WERI-Rb-1 (cell line): ENCODE measurements at regions not wholly inside any gene's neighbourhood (a gene's known extent, or its start where the extent isn't known, plus 50 kb on each side); places are given as distances from the start of the nearest gene placed in this dataset.
"Not testable (repeated sequence)": the region's sequence is repeated elsewhere in the genome, so short reads cannot be mapped to it uniquely, and the experiment has no call there.

Experiments used
- DNase-seq: peaks from one replicate; pipeline ENCODE4 v3.0.0-alpha.2; 2020
- H3K27ac ChIP-seq: fragments of 250-450 bp; sonication (Bioruptor Pico); 2 replicates; pipeline ENCODE4 v1.5.1; 2020; ENCODE audit warnings: mild to moderate bottlenecking, moderate library complexity
- H3K27me3 ChIP-seq: fragments of 250-450 bp; sonication (Bioruptor Pico); 2 replicates; pipeline ENCODE4 v1.5.1; 2021; ENCODE audit warnings: mild to moderate bottlenecking, low read depth, moderate library complexity; ENCODE audit not compliant: insufficient read depth, severe bottlenecking
- H3K36me3 ChIP-seq: fragments of 250-450 bp; sonication (Bioruptor Pico); 2 replicates; pipeline ENCODE4 v1.5.1; 2020; ENCODE audit warnings: mild to moderate bottlenecking, moderate library complexity
- H3K4me3 ChIP-seq: 2 replicates; pipeline ENCODE4 v1.5.1; 2011; ENCODE audit warnings: low read depth, mild to moderate bottlenecking, control low read depth, low read length
- H3K9me3 ChIP-seq: fragments of 250-450 bp; sonication (Bioruptor Pico); 2 replicates; pipeline ENCODE4 v1.5.1; 2021; ENCODE audit warnings: mild to moderate bottlenecking, moderate library complexity; ENCODE audit not compliant: severe bottlenecking
- TF ChIP-seq, protein P1 (sequence below): IDR thresholded peaks from 2 replicates; pipeline ENCODE4 v1.5.1; 2011; ENCODE audit warnings: low read depth, mild to moderate bottlenecking, control low read depth, inconsistent platforms, low read length

DNA sequence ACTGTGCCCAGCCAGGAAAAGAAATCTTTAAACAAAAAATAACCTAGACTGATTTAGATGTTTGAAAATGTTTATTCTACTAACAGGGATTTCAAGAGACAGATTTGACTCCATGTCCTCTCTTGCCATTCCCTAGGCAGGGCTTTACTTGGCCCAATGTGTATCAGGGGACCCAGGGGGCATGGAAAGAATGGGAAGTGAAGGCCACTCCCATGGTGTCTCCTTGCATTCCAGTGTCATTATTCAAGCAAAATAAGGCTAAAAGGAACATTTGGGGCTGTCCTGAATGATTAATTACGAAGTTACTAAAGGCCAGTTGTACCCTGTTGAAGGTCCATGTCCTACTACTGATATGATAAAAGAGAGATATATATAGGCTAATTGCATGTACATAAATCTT, 151.9 kb upstream of the ATF7IP start:
- Histone ChIP-seq H3K9me3 (no peaks in the 10 kb centered on the region), H3K27ac (no peak overlapping the region), H3K36me3 (no peaks in the 10 kb centered on the region), H3K4me3 (no peak overlapping the region), H3K27me3 (no peaks in the 10 kb centered on the region)
- DNase-seq, result no peak
- TF ChIP-seq, protein P1, sequence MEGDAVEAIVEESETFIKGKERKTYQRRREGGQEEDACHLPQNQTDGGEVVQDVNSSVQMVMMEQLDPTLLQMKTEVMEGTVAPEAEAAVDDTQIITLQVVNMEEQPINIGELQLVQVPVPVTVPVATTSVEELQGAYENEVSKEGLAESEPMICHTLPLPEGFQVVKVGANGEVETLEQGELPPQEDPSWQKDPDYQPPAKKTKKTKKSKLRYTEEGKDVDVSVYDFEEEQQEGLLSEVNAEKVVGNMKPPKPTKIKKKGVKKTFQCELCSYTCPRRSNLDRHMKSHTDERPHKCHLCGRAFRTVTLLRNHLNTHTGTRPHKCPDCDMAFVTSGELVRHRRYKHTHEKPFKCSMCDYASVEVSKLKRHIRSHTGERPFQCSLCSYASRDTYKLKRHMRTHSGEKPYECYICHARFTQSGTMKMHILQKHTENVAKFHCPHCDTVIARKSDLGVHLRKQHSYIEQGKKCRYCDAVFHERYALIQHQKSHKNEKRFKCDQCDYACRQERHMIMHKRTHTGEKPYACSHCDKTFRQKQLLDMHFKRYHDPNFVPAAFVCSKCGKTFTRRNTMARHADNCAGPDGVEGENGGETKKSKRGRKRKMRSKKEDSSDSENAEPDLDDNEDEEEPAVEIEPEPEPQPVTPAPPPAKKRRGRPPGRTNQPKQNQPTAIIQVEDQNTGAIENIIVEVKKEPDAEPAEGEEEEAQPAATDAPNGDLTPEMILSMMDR, result no peak

DNA sequence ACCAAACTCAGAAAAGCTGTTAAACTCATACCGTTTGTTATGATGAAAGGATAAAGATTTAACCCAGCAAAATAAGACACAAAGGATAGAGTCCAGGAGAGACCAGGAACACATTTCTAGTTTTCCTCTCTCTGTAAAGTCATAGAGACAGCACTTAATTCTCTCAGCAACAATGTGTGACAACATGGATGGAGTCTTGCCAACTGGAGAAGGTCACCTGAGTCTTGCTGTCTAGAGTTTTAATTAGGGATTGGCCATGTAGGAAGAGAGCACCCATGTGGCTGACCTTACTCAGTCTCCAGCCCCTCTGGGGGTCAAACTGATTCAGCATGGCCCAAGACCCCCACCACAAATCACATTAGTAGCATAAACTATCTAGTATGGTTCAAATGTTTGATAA, 151.0 kb upstream of the ATF7IP start:
- no peak overlapping the region for H3K27ac ChIP-seq
- TF ChIP-seq, protein P1, result no peak
- no peaks in the 10 kb centered on the region for H3K36me3 ChIP-seq
- no peak for DNase-seq
- no peak overlapping the region for H3K4me3 ChIP-seq
- H3K9me3 ChIP-seq, result no peaks in the 10 kb centered on the region
- H3K27me3 ChIP-seq, result no peaks in the 10 kb centered on the region

DNA sequence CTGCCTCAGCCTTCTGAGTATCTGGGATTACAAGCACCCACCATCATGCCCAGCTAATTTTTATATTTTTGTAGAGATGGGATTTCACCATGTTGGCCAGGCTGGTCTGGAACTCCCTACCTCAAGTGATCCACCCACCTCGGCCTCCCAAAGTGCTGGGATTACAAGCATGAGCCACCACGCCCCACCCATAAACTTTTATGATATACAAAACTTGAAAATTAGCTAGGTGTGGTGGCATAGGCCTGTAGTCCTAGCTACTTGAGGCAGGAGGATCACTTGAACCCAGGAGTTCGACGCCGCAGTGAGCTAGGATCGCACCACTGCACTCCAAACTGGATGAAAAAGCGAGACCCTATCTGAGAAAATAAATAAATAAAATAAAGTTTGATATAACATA, 149.5 kb upstream of the ATF7IP start:
- H3K27me3 ChIP-seq, H3K4me3 ChIP-seq, H3K36me3 ChIP-seq, H3K27ac ChIP-seq, DNase-seq, H3K9me3 ChIP-seq: not testable (repeated sequence)

DNA sequence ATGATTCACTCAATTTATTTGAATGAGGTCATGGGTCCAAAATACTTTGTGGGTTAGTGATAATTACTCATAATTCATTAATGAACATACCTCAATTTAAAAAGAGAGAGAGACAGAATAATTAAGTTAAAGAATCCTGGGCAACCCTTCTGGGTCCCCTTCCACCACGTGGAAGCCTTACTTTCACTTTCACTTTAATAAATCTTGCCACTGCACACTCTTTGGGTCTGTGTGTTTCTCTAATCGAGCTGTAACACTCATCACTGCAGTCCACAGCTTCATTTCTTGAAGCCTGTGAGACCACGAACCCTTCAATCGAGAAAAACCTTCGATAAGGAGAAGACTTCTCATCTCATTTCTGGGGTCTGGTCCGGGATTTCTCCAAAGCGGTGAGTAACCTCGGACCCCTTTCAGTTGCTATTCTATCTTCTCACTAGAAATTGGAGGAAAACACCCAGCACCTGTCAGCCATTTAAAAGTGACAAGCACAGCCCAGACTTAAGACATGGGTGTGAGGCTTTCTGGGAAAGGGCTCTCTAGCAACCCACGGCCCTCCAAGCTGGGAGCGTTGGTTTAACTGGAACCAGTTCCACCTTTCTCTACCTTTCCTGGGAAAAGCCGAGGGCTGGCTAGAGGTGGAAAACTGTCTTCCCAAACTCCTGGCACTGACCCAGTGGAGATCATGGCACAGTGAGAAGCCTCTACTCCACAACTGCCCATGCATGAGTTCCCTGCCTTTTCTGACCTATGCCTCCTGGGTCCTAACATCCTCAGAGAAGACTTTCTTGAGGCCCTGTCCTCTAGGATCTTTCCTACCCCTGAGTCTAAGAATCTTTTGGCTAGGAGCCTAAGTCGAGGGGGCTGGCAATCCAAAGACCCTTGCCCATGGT, 148.8 kb upstream of the ATF7IP start:
- Histone ChIP-seq H3K27me3 (no peaks in the 10 kb centered on the region), H3K27ac (no peak overlapping the region), H3K9me3 (no peaks in the 10 kb centered on the region), H3K36me3 (no peaks in the 10 kb centered on the region), H3K4me3 (no peak overlapping the region)
- DNase-seq, result no peak
- TF ChIP-seq, protein P1, result no peak

DNA sequence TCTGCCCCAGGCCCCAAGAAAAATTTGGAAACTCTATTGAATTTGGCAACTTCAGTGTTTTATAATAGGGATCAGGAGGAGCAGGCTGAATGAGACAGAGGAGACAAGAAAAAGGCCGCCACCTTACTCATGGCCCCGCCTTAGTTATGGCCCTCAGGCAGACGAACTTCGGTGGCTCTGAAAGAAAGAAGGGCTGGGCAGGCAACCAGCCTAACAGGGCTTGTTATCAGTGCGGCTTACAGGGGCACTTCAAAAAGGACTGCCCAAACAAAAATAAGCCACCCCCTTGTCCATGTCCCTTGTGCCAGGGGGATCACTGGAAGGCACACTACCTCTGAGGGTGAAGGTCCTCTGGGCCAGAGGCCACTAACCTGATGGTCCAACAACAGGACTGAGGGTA, 146.3 kb upstream of the ATF7IP start:
- Histone ChIP-seq H3K36me3 (no peaks in the 10 kb centered on the region), H3K27ac (no peak overlapping the region), H3K9me3 (no peaks in the 10 kb centered on the region), H3K4me3 (no peak overlapping the region), H3K27me3 (no peaks in the 10 kb centered on the region)
- TF ChIP-seq, protein P1, result no peak
- no peak for DNase-seq

DNA sequence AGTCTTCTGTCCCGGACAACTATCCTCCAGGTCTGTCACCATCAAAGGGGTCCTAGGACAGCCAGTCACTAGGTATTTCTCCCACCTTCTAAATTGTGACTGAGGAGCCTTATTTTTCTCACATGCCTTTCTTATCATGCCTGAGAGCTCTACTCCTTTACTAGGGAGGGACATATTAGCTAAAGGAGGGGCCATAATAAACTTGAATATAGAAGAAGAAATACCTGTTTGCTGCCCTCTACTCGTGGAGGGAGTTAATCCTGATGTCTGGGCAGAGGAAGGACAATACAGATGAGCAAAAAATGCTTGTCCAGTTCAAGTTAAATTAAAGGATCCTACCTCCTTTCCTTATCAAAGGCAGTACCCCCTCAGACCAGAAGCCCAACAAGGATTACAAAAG, 145.8 kb upstream of the ATF7IP start:
- H3K27ac ChIP-seq, H3K4me3 ChIP-seq, DNase-seq, H3K27me3 ChIP-seq, H3K9me3 ChIP-seq, H3K36me3 ChIP-seq: not testable (repeated sequence)

DNA sequence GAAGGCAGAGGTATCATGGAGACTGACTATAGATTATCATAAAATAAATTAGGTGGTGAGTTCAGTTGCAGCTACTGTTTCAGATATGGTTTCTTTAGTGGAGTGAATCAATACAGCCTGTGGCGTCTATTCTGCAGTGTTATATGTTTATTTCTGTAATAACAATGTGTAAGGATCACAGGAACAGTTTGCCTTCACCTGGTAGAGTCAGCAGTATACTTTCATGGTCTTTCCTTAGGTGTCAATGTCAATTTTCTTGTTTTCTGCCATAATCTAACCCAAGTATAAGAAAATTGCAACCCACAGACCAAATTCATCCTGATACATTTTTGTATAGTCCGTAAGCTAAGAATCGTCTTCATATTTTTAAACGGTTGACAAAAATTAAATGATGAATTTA, 140.4 kb upstream of the ATF7IP start:
- no peaks in the 10 kb centered on the region for H3K27me3 ChIP-seq
- H3K9me3 ChIP-seq, result peaks cover 3% of the 10 kb centered on the region
- DNase-seq, result no peak
- no peak overlapping the region for H3K4me3 ChIP-seq
- H3K27ac ChIP-seq, result no peak overlapping the region
- H3K36me3 ChIP-seq, result no peaks in the 10 kb centered on the region
- TF ChIP-seq, protein P1, result no peak

DNA sequence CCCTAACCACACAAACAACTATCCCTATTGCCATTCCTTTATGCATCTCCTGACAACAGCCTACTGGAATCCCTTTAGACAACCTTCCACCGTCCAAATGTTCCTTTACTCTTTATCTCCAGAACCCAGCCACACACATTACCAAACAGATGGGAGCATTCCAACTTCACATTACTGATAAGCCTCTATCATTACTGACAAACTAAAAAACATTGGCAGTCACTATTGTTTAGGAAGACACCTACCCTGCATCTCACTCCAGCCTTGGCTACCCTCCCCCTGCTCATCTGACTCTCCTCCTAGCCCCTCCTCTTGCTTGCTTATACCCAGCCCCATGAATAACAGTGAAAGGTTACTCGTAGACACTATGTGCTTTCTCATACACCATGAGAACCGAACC, 130.3 kb upstream of the ATF7IP start:
- H3K4me3 ChIP-seq, H3K9me3 ChIP-seq, H3K27me3 ChIP-seq, H3K27ac ChIP-seq, H3K36me3 ChIP-seq, DNase-seq: not testable (repeated sequence)

DNA sequence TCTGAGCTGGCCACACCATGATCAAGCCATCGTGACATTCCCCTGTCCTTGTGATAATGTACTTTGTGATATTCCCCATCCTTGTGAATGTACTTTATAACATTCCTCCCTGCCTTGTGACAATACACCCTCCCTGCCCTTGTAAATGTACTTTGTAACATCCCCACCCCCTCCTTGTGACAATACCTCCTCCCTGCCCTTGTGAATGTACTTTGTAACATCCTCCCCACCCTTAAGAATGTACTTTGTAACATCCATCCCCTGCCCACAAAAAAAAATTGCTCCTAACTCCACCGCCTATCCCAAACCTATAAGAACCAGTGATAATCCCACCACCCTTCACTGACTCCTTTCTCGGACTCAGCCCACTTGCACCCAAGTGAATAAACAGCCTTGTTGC, 128.8 kb upstream of the ATF7IP start:
- not testable (repeated sequence) for H3K9me3 ChIP-seq, H3K36me3 ChIP-seq, H3K27me3 ChIP-seq, DNase-seq, H3K4me3 ChIP-seq, H3K27ac ChIP-seq
